ENCODE measurements at regions not wholly inside any gene's neighbourhood (a gene's known extent, or its start where the extent isn't known, plus 50 kb on each side); places are given as distances from the start of the nearest gene placed in this dataset.

- DNase-seq (ENCODE audit: low read depth in 1 of 2, low spot score in 1 of 2), result no peak
- Histone ChIP-seq H3K4me3 (replicated peaks; ENCODE audit: insufficient read depth, low read length) (no peak overlapping the region), H3K27me3 (ENCODE audit: insufficient read depth, poor library complexity, severe bottlenecking) (no peaks in the 10 kb centered on the region), H3K27ac (replicated peaks) (no peak overlapping the region)
- TF ChIP-seq POLR2AphosphoS5 (IDR thresholded peaks at IDR 0.05; ENCODE audit: low read depth) (no peak), SPI1 (IDR thresholded peaks at IDR 0.05; ENCODE audit: borderline replicate concordance, low read depth) (no peak)
- TF ChIP-seq, protein P1, sequence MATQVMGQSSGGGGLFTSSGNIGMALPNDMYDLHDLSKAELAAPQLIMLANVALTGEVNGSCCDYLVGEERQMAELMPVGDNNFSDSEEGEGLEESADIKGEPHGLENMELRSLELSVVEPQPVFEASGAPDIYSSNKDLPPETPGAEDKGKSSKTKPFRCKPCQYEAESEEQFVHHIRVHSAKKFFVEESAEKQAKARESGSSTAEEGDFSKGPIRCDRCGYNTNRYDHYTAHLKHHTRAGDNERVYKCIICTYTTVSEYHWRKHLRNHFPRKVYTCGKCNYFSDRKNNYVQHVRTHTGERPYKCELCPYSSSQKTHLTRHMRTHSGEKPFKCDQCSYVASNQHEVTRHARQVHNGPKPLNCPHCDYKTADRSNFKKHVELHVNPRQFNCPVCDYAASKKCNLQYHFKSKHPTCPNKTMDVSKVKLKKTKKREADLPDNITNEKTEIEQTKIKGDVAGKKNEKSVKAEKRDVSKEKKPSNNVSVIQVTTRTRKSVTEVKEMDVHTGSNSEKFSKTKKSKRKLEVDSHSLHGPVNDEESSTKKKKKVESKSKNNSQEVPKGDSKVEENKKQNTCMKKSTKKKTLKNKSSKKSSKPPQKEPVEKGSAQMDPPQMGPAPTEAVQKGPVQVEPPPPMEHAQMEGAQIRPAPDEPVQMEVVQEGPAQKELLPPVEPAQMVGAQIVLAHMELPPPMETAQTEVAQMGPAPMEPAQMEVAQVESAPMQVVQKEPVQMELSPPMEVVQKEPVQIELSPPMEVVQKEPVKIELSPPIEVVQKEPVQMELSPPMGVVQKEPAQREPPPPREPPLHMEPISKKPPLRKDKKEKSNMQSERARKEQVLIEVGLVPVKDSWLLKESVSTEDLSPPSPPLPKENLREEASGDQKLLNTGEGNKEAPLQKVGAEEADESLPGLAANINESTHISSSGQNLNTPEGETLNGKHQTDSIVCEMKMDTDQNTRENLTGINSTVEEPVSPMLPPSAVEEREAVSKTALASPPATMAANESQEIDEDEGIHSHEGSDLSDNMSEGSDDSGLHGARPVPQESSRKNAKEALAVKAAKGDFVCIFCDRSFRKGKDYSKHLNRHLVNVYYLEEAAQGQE (IDR thresholded peaks at IDR 0.05; ENCODE audit: insufficient replicate concordance, low read depth), result no peak
- TF ChIP-seq, protein P2, sequence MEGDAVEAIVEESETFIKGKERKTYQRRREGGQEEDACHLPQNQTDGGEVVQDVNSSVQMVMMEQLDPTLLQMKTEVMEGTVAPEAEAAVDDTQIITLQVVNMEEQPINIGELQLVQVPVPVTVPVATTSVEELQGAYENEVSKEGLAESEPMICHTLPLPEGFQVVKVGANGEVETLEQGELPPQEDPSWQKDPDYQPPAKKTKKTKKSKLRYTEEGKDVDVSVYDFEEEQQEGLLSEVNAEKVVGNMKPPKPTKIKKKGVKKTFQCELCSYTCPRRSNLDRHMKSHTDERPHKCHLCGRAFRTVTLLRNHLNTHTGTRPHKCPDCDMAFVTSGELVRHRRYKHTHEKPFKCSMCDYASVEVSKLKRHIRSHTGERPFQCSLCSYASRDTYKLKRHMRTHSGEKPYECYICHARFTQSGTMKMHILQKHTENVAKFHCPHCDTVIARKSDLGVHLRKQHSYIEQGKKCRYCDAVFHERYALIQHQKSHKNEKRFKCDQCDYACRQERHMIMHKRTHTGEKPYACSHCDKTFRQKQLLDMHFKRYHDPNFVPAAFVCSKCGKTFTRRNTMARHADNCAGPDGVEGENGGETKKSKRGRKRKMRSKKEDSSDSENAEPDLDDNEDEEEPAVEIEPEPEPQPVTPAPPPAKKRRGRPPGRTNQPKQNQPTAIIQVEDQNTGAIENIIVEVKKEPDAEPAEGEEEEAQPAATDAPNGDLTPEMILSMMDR (IDR thresholded peaks at IDR 0.05; ENCODE audit: insufficient read depth, low read length), result no peak
These were observed 169.9 kb downstream of the HAPSTR1 start for GRCh38 chr16:9261376-9261775.

DNA sequence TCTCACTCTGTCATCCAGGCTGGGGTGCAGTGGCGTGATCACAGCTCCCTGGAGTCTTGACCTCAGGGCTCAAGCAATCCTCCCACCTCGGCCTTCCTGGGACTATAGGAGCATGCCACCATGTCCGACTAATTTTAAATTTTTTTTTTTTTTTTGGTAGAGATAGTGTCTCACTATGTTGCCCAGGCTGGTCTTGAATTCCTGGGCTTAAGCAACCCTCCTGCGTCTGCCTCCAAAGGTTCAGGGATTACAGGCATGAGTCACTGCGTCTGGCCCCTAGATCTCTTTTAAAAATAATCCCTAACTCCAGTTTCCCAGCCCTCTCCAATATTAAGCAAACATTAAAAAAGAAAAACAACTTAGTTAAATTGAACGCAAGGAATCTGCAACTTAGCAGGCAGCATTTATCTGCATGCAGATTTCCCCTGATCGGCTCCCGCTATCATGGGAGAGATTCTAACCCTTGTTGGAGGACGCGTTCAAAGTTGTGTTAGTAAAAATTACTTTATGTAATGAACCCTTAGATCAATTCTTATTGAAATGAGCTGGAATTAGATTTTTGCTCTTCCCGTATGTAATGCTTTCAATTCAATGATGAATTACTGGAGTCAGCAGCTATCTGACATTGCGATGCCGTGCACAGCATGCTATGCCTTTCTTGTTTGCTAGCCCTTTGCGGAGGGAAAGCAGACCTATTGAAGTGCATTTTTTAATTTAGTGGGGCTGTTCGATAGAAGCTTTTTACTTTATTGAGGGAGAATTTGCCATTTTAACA is 171.7 kb downstream of the HAPSTR1 start:
- TF ChIP-seq, protein P1 (IDR thresholded peaks at IDR 0.05; ENCODE audit: insufficient replicate concordance, low read depth), result no peak
- no peak for TF ChIP-seq GABPA (IDR thresholded peaks at IDR 0.05; ENCODE audit: low read depth)
- TF ChIP-seq SPI1 (IDR thresholded peaks at IDR 0.05; ENCODE audit: borderline replicate concordance, low read depth), result no peak
- TF ChIP-seq, protein P2 (IDR thresholded peaks at IDR 0.05; ENCODE audit: insufficient read depth, low read length), result no peak
- TF ChIP-seq POLR2AphosphoS5 (IDR thresholded peaks at IDR 0.05; ENCODE audit: low read depth), result no peak
- Histone ChIP-seq H3K27ac (replicated peaks) (no peak overlapping the region), H3K4me3 (replicated peaks; ENCODE audit: insufficient read depth, low read length) (no peak overlapping the region), H3K27me3 (ENCODE audit: insufficient read depth, poor library complexity, severe bottlenecking) (no peaks in the 10 kb centered on the region)
- DNase-seq (ENCODE audit: low read depth in 1 of 2, low spot score in 1 of 2), result no peak

- Histone ChIP-seq H3K27me3 (ENCODE audit: insufficient read depth, poor library complexity, severe bottlenecking) (no peaks in the 10 kb centered on the region), H3K4me3 (replicated peaks; ENCODE audit: insufficient read depth, low read length) (no peak overlapping the region), H3K27ac (replicated peaks) (no peak overlapping the region)
- TF ChIP-seq, protein P1 (IDR thresholded peaks at IDR 0.05; ENCODE audit: insufficient replicate concordance, low read depth), result no peak
- TF ChIP-seq, protein P2 (IDR thresholded peaks at IDR 0.05; ENCODE audit: insufficient read depth, low read length), result no peak
- no peak for TF ChIP-seq POLR2AphosphoS5 (IDR thresholded peaks at IDR 0.05; ENCODE audit: low read depth)
- TF ChIP-seq GABPA (IDR thresholded peaks at IDR 0.05; ENCODE audit: low read depth), result no peak
- TF ChIP-seq SPI1 (IDR thresholded peaks at IDR 0.05; ENCODE audit: borderline replicate concordance, low read depth), result no peak
- DNase-seq (ENCODE audit: low read depth in 1 of 2, low spot score in 1 of 2), result no peak
These were observed 172.6 kb downstream of the HAPSTR1 start for GRCh38 chr16:9264067-9264466.
